Hippocampal formation (tissue), 2 donors: ENCODE measurements at regions not wholly inside any gene's neighbourhood (a gene's known extent, or its start where the extent isn't known, plus 50 kb on each side); places are given as distances from the start of the nearest gene placed in this dataset.

Experiments used
- DNase-seq, 2 donors: peaks; one replicate each; lab custom pipeline; 2025; lab: John Stamatoyannopoulos, UW

DNA sequence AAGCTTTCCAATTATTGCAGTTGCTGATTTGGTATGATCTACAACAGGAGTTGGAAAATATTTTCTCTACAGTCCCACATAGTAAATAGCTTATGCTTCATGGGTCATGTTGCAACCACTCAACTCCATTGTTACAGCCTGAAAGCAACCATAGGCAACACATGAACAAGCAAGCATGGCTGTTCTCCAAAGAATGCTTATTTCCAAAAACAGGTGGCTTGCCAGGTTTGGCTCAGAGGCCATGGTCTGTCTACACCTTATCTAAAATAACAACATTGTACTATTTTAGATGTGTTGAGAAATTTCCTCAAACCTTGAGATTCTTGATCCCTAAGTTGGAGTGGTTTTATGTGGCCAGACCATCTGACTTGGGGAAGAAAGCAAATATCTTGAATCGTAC is 153.9 kb upstream of the MPPED2 start:
- no peak for DNase-seq

DNA sequence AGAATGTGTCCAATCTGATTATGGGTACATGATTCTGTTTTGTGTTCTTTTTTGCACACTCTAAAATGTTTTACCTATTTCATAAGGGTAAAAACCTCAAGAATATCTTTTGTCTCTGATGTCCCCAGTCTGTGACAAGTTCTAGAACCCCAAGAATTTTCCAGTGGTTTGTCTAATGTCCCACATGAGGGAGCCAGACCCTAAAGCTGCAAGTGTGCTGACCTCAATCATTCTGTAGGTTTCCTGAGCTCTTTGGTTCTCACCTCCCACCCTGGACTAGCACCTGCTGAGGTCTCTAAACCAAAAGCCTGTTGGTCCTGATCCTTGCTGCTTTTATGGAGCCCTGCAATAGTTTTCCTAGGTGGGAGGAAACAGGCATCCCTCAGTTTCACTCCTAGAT is 149.8 kb upstream of the MPPED2 start:
- no peak for DNase-seq

DNA sequence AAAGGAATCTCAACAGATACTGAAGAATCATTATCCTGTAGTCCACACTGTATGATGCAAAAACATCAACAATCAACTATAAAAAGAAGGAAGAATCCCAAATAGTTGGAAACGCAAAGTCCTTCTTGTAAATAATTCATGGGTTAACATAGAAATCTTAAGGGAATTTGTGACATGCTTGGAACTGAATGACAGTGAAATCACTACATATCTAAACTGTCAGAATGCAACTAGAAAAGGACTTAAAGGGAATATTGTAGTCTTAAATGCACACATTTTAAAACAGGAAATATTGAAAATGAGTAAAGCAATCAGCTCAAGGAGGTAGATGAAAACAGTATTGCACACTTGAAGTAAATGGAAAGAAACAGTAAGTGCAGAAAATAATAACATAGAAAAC is 147.6 kb upstream of the MPPED2 start:
- DNase-seq, result no peak

DNA sequence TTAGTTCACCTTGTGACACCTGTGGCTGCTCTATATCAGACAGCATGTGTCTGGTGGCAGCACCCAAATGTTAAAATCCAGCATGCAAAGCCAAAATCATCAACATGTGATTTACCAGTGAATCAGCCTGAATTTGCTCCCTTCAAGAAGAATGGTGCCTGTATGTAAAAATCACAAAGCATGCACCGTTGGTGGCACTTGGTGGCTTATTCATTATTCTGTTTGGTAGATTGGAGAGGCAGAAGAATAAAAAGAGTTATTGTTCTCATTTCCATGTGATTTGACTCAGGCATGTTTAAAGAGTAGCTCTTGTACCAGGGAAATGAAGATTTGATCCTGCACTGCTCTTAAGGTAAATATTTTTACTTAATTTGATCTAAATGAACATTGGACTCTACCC is 143.9 kb upstream of the MPPED2 start:
- DNase-seq, result no peak

DNA sequence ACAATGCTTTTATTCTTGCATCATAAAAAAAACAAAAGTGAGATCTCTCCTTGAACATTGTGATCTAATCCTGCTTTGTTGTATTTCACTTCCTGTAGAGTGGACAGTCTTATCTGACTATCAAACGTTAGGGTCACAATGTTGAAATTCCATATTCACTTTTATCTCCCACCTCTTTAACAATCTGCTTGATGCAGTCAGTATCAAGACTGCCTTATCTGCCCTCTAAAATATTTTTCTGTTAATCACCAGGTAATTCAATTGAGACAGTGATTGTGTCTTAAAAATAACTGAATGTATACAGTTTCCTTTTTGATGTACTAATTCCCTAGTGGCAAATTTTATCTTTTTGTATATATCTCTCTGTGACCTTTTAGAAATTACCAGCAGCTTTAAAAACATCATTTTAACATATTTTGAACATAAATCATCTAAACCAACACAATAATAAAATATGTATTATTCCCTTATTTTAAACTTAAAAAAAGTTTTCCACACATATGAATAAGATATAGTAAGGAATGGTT is 143.1 kb upstream of the MPPED2 start:
- DNase-seq, result no peak

DNA sequence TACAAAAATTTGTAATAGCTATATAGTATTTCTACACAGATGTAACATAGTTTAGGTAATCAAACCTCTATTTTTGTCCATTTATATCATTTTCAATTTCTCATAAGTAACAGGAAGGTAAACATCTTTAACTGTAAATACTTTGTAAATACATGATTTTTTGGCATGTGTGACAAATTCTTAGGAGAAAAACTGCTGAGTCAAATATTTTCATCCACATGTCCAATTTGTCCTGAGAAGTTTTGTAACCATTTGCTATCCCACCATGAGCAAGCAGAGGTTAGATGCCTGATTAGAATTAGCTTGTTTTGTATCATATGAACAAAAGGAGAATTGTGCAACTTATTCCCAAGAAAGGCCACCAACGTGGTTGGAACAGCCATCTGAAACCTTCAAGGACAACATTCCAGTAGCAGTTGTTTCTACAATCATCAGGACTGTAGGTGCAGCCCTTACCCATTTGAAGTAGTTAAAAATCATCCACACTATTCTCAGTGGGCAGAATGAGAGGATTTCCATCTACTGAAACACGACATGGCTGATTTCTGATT is 139.6 kb upstream of the MPPED2 start:
- no peak for DNase-seq

DNA sequence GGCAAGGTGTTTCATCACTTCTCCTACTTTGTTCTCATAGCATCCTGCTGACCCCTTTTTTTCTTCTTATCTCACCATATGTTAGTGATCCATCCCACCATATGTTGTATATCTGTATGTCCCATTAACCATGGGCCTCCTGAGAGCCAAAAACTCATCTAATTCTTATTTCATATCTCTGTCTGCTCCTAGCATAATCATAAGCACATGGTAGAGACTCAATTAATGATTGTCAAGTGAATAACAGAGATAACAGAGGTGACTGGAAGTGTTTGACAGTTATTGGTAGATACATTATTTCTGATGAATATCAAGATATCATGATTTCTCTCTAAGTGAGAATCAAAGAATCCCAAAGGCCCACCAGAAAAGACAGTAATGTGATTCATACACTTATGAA is 138.1 kb upstream of the MPPED2 start:
- DNase-seq, result no peak

DNA sequence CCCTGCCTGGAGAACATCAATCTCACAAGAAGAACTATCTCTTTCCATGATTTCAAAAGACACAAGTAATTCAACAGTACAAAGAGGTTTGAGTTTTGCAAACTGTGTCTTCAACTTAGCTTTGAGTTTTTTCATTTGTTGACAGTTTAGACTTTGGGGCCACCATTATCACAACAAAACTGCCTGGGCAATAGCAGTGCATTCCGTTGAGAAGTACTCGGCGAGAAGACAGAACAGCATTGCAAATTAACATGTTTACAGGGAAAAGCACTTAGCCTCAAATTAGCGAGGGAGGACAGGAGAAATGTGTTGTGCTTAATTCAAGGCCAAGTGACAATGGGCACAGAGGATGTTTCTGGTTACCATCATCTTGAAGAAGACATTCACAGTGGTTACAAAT is 133.2 kb upstream of the MPPED2 start:
- no peak for DNase-seq

DNA sequence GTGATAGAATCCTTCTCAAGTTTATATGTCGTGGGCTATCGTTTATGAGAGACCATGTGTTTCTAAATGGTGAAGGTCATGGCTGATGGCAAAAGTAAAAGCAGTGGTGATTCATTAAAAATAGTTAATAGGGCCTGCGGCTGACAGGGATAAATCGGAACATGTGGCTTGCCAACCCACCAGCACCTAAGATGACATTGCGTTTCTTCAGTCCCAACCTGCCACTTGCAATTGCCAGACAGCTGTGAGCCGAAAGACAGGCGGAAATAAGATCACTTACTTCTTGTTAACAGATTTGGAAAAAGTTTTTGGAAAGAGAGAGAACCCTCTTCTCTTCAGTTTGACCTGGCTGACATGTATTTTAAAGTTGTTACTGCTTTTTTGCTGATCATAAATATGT is 131.5 kb upstream of the MPPED2 start:
- no peak for DNase-seq

DNA sequence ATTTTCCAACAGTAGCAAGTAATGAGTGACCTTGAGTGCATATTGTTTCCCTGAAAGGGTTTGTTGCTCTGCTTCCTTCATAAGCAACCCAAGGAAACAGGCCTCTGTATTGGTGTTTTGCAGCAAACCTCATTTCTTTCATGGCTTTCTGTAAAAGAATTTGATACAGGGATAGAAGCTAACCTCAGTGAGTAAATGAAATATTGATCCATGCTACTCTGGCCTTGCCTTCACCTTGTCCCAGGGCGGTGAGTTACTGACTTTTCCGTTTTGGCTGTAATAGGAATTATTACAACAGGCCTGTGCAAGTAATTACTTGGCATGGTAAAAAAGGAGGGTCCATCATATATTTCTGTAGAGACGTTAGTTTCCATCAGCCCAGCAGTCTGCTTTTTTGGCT is 130.9 kb upstream of the MPPED2 start:
- no peak for DNase-seq

DNA sequence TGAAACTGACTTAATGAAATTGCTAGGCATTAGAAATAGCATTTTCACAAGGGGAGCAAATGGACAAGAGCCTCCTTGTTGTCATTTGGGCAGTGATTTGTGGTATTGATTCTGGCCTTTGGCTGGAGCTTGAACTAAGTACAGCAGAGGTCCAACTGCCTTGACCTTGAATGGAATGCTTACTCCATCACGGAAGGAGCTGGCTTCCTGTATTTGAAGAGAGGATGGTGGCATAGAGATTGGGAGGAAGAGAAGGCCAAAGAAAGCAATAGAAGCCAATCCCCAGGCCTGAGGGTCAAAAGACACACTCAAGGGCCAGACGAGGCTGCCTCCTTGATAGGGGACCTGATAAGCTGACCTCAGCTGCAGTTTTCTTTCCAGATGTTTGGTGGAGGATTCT is 126.6 kb upstream of the MPPED2 start:
- no peak for DNase-seq

DNA sequence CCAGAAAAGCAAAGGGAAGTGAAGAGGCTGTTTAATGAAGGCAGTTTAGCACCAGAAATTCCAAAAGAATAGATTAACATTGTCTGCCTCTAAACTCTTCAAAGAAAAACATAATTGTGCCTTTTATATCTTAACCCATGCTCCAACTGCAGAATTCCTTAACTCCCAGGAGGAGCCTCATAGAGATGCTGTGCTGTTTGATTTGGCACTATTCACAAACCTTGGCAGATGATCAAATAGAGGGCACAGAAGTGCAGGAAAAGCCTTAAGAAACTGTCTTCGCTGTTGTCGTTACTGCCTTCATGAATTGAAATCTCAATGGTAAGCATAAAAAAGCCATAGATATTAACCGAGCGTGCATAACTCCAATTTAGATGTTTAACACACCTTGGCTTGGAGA is 124.1 kb upstream of the MPPED2 start:
- no peak for DNase-seq

DNA sequence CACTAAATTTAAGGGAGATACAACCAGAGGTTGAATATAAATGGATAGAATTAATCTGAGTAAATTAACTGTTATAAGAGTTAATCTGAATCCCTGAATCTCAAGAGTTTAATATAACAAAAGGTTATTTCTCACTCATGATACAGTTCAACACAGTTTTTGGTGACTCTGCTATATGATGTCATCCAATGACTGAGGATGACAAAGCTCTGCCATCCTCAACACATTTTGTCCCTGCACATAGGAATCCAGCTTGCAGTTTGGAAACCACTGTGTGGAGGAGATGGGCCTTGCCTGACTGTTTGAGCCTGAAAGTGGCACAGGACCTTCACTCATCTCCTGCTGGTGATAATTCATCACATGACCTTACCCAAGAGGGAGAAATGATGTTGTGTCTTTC is 121.0 kb upstream of the MPPED2 start:
- DNase-seq, result no peak

DNA sequence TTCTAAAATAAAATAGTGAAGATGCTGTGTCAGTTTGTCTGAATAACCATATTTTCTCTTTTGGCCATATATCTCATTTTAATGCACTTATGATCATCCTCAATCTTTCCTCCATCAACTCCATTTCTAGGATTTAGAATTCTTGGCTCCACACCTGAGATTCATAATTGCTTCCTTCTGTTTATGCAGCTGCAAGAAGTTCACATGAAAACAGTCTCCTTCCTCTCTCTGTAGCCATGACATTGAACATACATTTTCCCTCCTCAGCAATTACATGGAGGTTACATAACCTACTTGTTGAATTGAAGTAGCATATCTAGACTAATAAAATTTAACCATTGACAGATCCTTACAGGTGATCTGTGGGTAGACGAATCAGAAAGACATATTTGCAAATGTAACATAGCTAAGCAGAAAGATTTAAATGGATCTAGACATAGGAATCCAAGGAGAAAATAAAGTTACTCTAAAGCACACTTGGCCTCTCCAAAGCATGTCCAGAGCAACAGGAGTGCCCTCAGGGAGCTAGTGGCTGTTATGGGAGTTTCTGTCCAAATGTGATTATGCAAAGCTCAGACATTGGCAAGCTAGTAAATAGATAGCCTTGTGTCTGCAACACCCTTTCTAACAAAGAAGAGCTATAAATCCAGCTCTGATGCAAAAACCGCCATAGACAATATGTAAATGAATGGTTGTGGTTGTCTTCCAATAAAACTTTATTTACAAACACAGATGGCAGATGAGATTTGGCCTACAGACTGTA is 119.9 kb upstream of the MPPED2 start:
- DNase-seq, result no peak

DNA sequence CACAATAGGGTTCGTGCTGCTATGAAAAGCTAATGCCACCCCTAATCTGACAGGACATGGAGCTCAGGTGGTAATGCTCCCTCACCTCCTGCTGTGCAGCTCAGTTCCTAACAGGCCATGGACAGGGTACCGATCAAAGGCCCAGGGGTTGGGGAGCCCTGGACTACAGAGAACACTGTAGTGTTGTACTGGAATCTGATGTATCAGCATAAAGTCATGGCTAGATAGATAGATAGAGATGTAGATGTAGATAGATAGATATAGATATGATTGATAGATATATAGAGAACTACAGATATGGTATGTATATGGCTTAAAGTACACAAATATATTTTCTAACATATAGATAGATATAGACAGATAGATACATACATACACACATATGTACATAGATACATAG is 112.3 kb upstream of the MPPED2 start:
- DNase-seq, result no peak

DNA sequence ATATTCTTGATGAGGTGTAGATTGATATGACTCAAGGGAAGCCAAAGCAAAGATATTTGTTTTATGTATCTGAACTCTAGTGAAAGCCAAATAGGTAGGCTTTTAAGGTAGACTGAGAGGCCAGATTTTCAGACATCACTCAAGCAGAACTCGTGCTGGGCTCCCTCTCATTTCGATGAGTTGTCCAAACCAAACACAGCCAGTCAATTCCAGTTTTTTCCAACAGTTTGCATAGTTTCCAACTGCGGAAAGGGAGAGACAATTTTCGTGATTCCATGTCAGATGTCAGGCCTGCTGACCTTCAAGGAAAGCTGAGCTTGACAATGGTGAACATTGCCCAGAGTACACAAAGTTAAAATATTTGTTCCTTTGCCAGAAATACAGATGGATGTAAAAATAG is 110.9 kb upstream of the MPPED2 start:
- DNase-seq, result no peak

DNA sequence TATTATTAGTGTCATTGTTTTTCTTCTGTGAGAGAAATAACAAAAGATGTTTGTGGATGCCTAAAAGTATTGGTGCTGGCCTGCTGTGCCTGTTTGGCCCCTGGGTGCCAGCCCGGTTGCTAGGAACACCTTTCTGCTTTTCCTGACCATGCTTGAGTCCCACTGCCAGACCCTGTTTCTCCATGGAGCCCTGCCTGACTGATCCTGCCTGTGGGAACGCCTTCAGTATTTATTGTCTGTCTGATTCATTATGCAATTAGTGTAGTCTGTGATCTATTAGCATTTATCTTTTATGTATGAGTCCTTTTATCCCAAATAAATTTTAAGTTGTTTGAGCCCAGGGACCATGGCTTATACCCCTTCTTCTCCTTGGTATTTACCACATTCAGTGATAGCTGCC is 98.6 kb upstream of the MPPED2 start:
- no peak for DNase-seq

DNA sequence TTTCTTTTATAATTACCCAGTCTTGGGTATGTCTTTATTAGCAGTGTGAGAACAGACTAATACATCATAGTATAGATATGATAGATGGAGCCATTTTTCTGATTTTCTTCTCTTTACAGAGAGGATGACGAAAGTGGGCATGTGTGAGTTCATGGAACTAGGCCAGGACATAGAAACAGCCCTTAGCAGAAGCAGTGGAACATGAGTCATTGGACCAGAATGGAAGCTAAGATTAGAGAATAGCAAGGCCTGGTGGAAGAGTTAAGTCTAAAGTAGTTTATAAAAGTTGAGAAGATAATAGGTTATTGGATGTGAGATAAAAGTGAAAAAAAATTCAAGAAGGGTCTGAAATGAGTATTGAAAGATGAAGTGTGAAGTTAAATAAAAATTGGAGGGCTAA is 97.0 kb upstream of the MPPED2 start:
- no peak for DNase-seq

DNA sequence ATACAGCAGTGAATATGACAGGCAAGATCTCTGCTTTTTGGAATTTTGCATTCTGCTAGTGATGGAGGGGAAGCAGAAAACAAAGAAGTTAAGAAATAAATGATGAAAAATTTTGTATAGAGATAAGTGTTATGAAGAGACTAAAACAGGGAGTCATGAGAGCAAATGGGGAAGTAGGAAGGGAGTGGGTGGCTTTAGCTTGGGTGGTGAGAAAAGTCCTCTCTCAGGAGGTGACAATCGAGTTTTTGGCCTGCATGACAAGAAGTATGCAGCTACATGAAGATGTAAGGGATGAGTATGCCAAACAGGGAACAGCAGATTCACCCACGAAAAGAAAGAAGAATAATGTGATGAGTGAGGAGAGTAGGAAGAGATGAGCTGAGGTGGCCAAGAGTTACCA is 80.7 kb upstream of the MPPED2 start:
- no peak for DNase-seq

DNA sequence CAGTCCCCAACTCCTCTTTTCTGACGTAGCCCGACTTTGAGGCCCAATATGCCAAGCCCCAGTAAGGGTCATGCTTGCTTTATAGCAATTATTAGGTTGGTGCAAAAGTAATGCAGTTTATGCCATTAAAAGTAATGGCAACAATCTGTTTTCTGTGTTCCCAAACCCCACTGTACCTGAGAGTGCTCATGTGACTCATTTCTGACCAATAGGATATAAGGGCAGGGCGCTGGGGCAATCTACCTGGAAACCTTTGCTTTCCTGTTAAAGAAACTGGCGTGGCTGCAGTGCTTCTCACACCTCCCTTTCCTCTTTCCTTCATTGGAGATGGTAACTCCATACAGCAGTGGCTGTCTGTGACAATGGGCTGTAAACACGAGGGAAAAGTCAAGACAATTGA is 78.9 kb upstream of the MPPED2 start:
- DNase-seq, result no peak

DNA sequence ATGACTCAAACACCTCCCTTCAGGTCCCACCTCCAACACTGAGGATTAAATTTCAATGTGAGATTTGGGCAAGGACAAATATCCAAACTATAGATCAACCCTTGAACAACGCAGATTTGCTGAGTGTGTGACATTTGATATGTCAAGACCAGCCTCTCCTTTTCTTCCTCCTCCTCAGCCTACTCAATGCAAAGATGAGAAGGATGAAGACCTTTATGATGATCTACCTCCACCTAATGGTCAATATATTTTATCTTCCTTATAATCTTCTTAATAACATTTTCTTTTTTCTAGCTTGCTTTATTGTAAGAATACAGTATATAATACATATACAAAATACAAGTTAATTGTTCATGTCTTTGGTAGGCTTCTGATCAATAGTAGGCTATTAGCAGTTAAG is 67.5 kb upstream of the MPPED2 start:
- no peak for DNase-seq

DNA sequence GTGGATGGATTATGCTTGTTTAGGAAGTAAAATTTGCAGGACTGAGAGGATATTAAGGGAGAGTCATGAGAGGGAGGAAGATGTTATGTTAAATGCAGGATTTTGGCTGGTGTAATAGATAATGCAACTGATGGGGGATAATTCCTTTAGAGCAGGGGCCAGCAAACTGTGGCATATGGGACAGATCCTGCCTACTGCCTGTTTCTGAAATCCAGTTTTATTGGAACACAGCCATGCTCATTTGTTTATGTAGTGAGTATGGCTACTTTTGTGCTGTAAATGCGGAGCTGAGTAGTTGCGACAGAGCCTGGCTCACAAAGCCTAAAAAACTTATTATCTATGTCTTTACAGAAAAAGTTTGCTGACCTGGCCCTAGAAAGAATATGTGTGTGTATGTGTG is 66.6 kb upstream of the MPPED2 start:
- DNase-seq, result no peak

DNA sequence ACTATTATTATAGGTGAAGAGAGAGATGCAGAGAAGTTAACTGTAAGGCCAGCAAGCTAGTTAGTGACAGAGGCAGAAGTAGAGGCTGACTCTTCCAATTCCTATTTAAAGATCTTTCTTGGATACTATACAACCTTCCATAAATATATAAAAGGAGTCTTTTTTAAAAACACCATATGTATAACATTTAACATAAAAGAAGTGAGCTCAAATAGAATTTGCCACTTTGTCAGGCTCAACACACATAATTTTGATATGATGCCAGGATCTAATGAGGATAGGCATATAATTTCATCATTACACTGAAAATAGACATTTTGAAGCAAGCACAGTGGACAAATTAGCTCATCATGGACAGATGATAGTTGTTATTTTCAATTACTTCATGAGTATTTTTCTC is 64.1 kb upstream of the MPPED2 start:
- DNase-seq, result no peak
